ENCODE measurements at regions not wholly inside any gene's neighbourhood (a gene's known extent, or its start where the extent isn't known, plus 50 kb on each side); places are given as distances from the start of the nearest gene placed in this dataset.

- H3K27me3 ChIP-seq = no peaks in the 10 kb centered on the region
- H3K4me3 ChIP-seq = no peak overlapping the region
- TF ChIP-seq, protein P1, sequence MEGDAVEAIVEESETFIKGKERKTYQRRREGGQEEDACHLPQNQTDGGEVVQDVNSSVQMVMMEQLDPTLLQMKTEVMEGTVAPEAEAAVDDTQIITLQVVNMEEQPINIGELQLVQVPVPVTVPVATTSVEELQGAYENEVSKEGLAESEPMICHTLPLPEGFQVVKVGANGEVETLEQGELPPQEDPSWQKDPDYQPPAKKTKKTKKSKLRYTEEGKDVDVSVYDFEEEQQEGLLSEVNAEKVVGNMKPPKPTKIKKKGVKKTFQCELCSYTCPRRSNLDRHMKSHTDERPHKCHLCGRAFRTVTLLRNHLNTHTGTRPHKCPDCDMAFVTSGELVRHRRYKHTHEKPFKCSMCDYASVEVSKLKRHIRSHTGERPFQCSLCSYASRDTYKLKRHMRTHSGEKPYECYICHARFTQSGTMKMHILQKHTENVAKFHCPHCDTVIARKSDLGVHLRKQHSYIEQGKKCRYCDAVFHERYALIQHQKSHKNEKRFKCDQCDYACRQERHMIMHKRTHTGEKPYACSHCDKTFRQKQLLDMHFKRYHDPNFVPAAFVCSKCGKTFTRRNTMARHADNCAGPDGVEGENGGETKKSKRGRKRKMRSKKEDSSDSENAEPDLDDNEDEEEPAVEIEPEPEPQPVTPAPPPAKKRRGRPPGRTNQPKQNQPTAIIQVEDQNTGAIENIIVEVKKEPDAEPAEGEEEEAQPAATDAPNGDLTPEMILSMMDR (IDR thresholded peaks at IDR 0.05) = no peak
- H3K4me1 ChIP-seq = peaks cover 0 to 41% (median 20%) of the 10 kb centered on the region in 9 donors
- no peaks in the 10 kb centered on the region for H3K36me3 ChIP-seq
- H3K9me3 ChIP-seq = no peaks in the 10 kb centered on the region
- DNase-seq (no peak), ATAC-seq (peak in 5 of 8 donors; percentile 41 to 62 (median 55))
- intact Hi-C loops (cut with DNase I) = no loop called here
- 49 to 67% methylated on average over 2 of the region's 2 CpGs for WGBS, 2 donors
- H3K27ac ChIP-seq = peak overlapping the region in 3 of 10 donors; percentile 1 to 34 (median 26)
These were observed 85.8 kb upstream of the ARHGEF3 start for GRCh38 chr3:56887402-56888025.

DNA sequence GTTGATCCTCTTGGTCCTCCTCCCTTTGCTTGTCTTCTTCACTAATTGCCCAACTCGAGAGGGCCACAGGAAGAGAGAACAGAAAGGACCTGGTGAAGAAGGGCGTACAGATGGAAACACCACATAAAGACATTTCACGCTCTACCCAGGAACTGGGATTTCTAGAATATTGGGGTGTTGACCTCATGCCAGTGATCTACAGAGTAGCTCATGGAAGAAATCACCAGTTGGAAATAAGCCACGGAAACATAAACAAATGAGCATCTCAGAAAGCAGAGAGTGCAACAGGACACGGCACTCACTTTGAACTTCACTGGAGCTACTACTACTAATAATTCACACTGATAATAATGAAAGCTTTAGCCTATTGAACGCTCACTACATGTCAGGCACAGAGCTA is 84.6 kb upstream of the ARHGEF3 start:
- no peaks in the 10 kb centered on the region for H3K9me3 ChIP-seq
- no peak overlapping the region for H3K4me3 ChIP-seq
- H3K27me3 ChIP-seq = no peaks in the 10 kb centered on the region
- H3K4me1 ChIP-seq = peaks cover 0 to 41% (median 20%) of the 10 kb centered on the region in 9 donors
- H3K27ac ChIP-seq = peak overlapping the region in 1 of 10 donors; percentile 34
- 70 to 78% methylated on average over 6 of the region's 6 CpGs for WGBS, 2 donors
- no peak for DNase-seq
- ATAC-seq = no peak
- intact Hi-C loops (cut with DNase I) = no loop called here
- TF ChIP-seq, protein P1 (IDR thresholded peaks at IDR 0.05) = no peak
- H3K36me3 ChIP-seq = peaks cover 0 to 5% (median 0%) of the 10 kb centered on the region in 9 donors

GRCh38 chr3:56885879-56886278 is 84.1 kb upstream of the ARHGEF3 start:
- ATAC-seq = peak in 3 of 8 donors; percentile 37 to 47 (median 41)

GRCh38 chr3:56885453-56885852 is 83.7 kb upstream of the ARHGEF3 start:
- no peak for ATAC-seq
- intact Hi-C loops (cut with DNase I) = no loop called here
- peaks cover 0 to 5% (median 0%) of the 10 kb centered on the region in 9 donors for H3K36me3 ChIP-seq

More at GRCh38 chr3:56885879-56886278, 84.1 kb upstream of the ARHGEF3 start:
- Histone ChIP-seq H3K36me3 (peaks cover 0 to 5% (median 0%) of the 10 kb centered on the region in 9 donors), H3K9me3 (no peaks in the 10 kb centered on the region), H3K27me3 (no peaks in the 10 kb centered on the region), H3K4me1 (peaks cover 0 to 41% (median 20%) of the 10 kb centered on the region in 9 donors), H3K27ac (peak overlapping the region in 1 of 10 donors; percentile 21), H3K4me3 (no peak overlapping the region)
- 93 to 100% methylated on average over 2 of the region's 2 CpGs for WGBS, 2 donors
- intact Hi-C loops (cut with DNase I) = no loop called here
- DNase-seq = no peak
- TF ChIP-seq, protein P1 (IDR thresholded peaks at IDR 0.05) = no peak

More at GRCh38 chr3:56885453-56885852, 83.7 kb upstream of the ARHGEF3 start:
- DNase-seq = no peak
- Histone ChIP-seq H3K27ac (no peak overlapping the region), H3K4me3 (no peak overlapping the region), H3K27me3 (no peaks in the 10 kb centered on the region), H3K4me1 (peaks cover 0 to 41% (median 20%) of the 10 kb centered on the region in 9 donors), H3K9me3 (no peaks in the 10 kb centered on the region)
- TF ChIP-seq, protein P1 (IDR thresholded peaks at IDR 0.05) = no peak
